CD4-positive, alpha-beta T cell (primary cell): ENCODE measurements at regions not wholly inside any gene's neighbourhood (a gene's known extent, or its start where the extent isn't known, plus 50 kb on each side); places are given as distances from the start of the nearest gene placed in this dataset.

Source experiments
- ATAC-seq: fragments of 200-7000 bp; cut with Tn5 transposase; one replicate; pipeline ENCODE4 v1.10.0; 2022; ENCODE audit warnings: mild to moderate bottlenecking; ENCODE audit not compliant: poor library complexity
- CTCF ChIA-PET: fragments of 350-600 bp; sonication (Branson Sonifier 250); formaldehyde crosslinking; loops from one replicate; lab custom pipeline; 2021; ENCODE audit warnings: antibody characterized with exemption, inconsistent platforms; lab: Charles Lee
- POLR2A ChIA-PET: fragments of 350-600 bp; sonication (Branson Sonifier 250); formaldehyde crosslinking; loops from one replicate; lab custom pipeline; 2021; ENCODE audit warnings: antibody characterized with exemption, inconsistent platforms; lab: Charles Lee
- DNase-seq, 14 experiments: peaks; one replicate each; pipeline ENCODE4 v3.0.0-alpha.2; 2013 to 2020; ENCODE audit warnings: mixed read lengths in 2 of 14
- H3K27ac ChIP-seq, 2 donors: one replicate each; pipeline versions ENCODE4 v1.5.1 to v1.7.0; 2013; ENCODE audit warnings: low read length in 2 of 2, low read depth in 1 of 2, mild to moderate bottlenecking in 1 of 2
- H3K27me3 ChIP-seq, 2 experiments: 1 replicate in 1 of 2; 2 replicates in 1 of 2; pipeline versions ENCODE4 v1.6.1 to v1.7.0; 2013; ENCODE audit warnings: low read length in 2 of 2, control low read depth in 1 of 2, mild to moderate bottlenecking in 1 of 2, moderate library complexity in 1 of 2; ENCODE audit not compliant: insufficient read depth in 2 of 2, control insufficient read depth in 1 of 2
- H3K36me3 ChIP-seq: one replicate; pipeline ENCODE4 v1.6.1; 2013; ENCODE audit warnings: low read length, control low read depth; ENCODE audit not compliant: insufficient read depth
- H3K4me1 ChIP-seq: one replicate; pipeline ENCODE4 v1.6.1; 2013; ENCODE audit warnings: low read length, control low read depth; ENCODE audit not compliant: insufficient read depth
- H3K4me3 ChIP-seq: one replicate; pipeline ENCODE4 v1.5.1; 2013; ENCODE audit warnings: mild to moderate bottlenecking, low read length, moderate library complexity
- H3K9me3 ChIP-seq, 2 experiments: 1 replicate in 1 of 2; 2 replicates in 1 of 2; pipeline versions ENCODE4 v1.6.1 to v1.7.0; 2013; ENCODE audit warnings: low read length in 2 of 2, mild to moderate bottlenecking in 2 of 2, control low read depth in 1 of 2, moderate library complexity in 1 of 2; ENCODE audit not compliant: control insufficient read depth in 1 of 2, insufficient read depth in 1 of 2
- H3K27ac Mint-ChIP-seq: one replicate; pipeline ENCODE4 v1.8.0; 2020; ENCODE audit warnings: mixed read lengths
- H3K27me3 Mint-ChIP-seq: one replicate; pipeline ENCODE4 v1.8.0; 2021; ENCODE audit warnings: mixed read lengths
- H3K36me3 Mint-ChIP-seq: one replicate; pipeline ENCODE4 v1.8.0; 2021; ENCODE audit warnings: low read depth, mixed read lengths
- H3K4me1 Mint-ChIP-seq: one replicate; pipeline ENCODE4 v1.8.0; 2021; ENCODE audit warnings: low read depth, mixed read lengths
- H3K4me3 Mint-ChIP-seq: one replicate; pipeline ENCODE4 v1.8.0; 2020; ENCODE audit warnings: mild to moderate bottlenecking, mixed read lengths
- H3K9me3 Mint-ChIP-seq: one replicate; pipeline ENCODE4 v1.8.0; 2020; ENCODE audit warnings: mixed read lengths
- CTCF ChIP-seq: fragments of 200-600 bp; IDR thresholded peaks from one replicate; pipeline ENCODE4 v1.8.0; 2022; ENCODE audit warnings: antibody characterized with exemption, mild to moderate bottlenecking
- intact Hi-C, 2 experiments: fragments of 100-400 bp; cut with DNase I in 1 of 2; cut with micrococcal nuclease in 1 of 2; formaldehyde crosslinking; loops; one replicate each; pipeline versions ENCODE4 v1.15.1 to v1.9.0; 2023 to 2025; cut with DNase I, micrococcal nuclease

DNA sequence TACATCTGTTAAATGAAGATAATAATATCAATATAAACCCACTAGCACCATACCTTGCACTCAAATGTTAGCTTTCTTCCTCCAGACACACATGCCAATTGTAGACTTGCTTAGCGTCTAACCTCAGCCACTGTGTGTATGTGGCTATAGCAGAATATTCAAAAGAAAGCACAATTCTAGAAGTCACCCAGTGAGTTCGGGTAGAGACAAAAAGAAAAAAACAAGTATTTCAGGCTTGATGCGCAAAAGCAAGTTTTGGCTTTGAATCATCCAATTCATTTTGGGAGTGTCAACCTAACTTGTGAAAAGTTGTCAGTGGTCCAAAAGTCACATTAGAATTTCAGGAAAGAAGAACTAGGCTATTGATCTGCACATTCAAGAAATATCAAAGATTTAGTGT, 167.4 kb downstream of the PRELID2 start:
- Mint-ChIP-seq H3K9me3 (no peaks in the 10 kb centered on the region), H3K4me1 (no peaks in the 10 kb centered on the region), H3K4me3 (no peak overlapping the region), H3K27me3 (peaks cover 10% of the 10 kb centered on the region), H3K36me3 (no peaks in the 10 kb centered on the region), H3K27ac (no peak overlapping the region)
- TF ChIP-seq CTCF: no peak
- Histone ChIP-seq H3K4me1 (no peaks in the 10 kb centered on the region), H3K36me3 (no peaks in the 10 kb centered on the region), H3K4me3 (no peak overlapping the region), H3K27me3 (no peaks in the 10 kb centered on the region), H3K9me3 (no peaks in the 10 kb centered on the region), H3K27ac (no peak overlapping the region)
- intact Hi-C loops: no loop called here
- ATAC-seq (no peak), DNase-seq (no peak)
- ChIA-PET POLR2A (no interaction called here), CTCF (no interaction called here)

- H3K27me3 Mint-ChIP-seq: peaks cover 10% of the 10 kb centered on the region
- Histone ChIP-seq H3K4me1 (no peaks in the 10 kb centered on the region), H3K27ac (no peak overlapping the region), H3K9me3 (no peaks in the 10 kb centered on the region), H3K4me3 (no peak overlapping the region), H3K27me3 (no peaks in the 10 kb centered on the region), H3K36me3 (no peaks in the 10 kb centered on the region)
- intact Hi-C loops: no loop called here
- CTCF ChIA-PET: no interaction called here
- ATAC-seq: no peak
- H3K27ac Mint-ChIP-seq: no peak overlapping the region
- no peaks in the 10 kb centered on the region for H3K9me3 Mint-ChIP-seq
- TF ChIP-seq CTCF: no peak
- no peaks in the 10 kb centered on the region for H3K4me1 Mint-ChIP-seq
- H3K4me3 Mint-ChIP-seq: no peak overlapping the region
- no peak for DNase-seq
- H3K36me3 Mint-ChIP-seq: no peaks in the 10 kb centered on the region
- POLR2A ChIA-PET: no interaction called here
Measured at GRCh38 chr5:145666591-145666990, 168.6 kb downstream of the PRELID2 start.

DNA sequence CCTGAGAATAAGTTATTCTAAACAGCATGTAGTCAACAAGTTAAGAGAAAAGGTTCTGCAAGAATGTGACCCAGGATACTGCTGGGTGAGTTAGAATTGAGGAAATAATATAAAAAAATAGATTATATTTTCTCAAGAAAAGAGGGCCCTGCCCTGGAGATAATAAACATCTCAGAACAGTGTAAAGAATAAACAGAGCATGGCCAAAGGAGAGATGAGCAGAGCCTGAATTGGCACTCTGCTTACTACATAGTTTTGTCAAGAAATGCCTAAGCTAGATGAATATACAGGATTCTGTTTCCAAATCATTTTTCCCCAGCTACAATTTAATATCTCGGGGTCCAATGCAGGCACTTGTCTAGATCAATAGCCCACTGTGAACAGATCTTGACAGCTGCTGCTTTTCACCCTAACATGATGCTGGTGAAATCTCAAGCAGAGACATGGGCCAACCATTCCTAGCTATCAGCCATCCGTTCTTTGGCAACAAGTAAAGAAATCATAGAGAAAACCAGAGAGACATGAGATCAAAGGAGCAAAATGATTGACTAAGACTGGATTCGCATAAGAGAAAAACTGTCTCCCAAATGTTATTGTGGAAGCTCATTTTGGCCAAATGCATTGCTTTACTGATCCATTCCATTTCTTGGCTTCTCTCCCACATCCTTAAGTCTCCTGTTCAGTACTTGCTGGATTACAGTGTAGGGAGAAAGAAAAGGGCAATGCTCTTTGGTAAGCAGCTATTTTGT, 173.2 kb downstream of the PRELID2 start:
- H3K27me3 ChIP-seq: no peaks in the 10 kb centered on the region
- intact Hi-C loops: no loop called here
- no peaks in the 10 kb centered on the region for H3K9me3 Mint-ChIP-seq
- no peaks in the 10 kb centered on the region for H3K36me3 ChIP-seq
- ATAC-seq (no peak), DNase-seq (no peak)
- H3K4me1 Mint-ChIP-seq: no peaks in the 10 kb centered on the region
- no peaks in the 10 kb centered on the region for H3K4me1 ChIP-seq
- TF ChIP-seq CTCF: no peak
- ChIA-PET CTCF (no interaction called here), POLR2A (no interaction called here)
- no peak overlapping the region for H3K4me3 ChIP-seq
- H3K4me3 Mint-ChIP-seq: no peak overlapping the region
- no peaks in the 10 kb centered on the region for H3K27me3 Mint-ChIP-seq
- H3K9me3 ChIP-seq: peaks cover 0 to 4% of the 10 kb centered on the region in 2 experiments
- H3K27ac ChIP-seq: no peak overlapping the region
- H3K36me3 Mint-ChIP-seq: no peaks in the 10 kb centered on the region
- H3K27ac Mint-ChIP-seq: no peak overlapping the region
